Fibroblast of lung (primary cell): ENCODE measurements at regions not wholly inside any gene's neighbourhood (a gene's known extent, or its start where the extent isn't known, plus 50 kb on each side); places are given as distances from the start of the nearest gene placed in this dataset.

ENCODE experiments used
- CTCF ChIP-seq, 2 donors: IDR thresholded peaks in 1 of 2; conservative IDR thresholded peaks in 1 of 2; 1 replicate in 1 of 2; 2 replicates in 1 of 2; pipeline ENCODE4 v1.5.1; 2011 to 2012; ENCODE audit warnings: low read length in 2 of 2, control low read depth in 1 of 2, inconsistent platforms in 1 of 2, low read depth in 1 of 2, mild to moderate bottlenecking in 1 of 2
- EZH2 ChIP-seq: IDR thresholded peaks from 2 replicates; pipeline ENCODE4 v1.5.1; 2012; ENCODE audit warnings: low read length, control low read depth, mild to moderate bottlenecking; ENCODE audit errors: missing control alignments

- TF ChIP-seq CTCF (conservative IDR thresholded peaks at IDR 0.05 in 1 of 2, IDR thresholded peaks at IDR 0.05 in 1 of 2; ENCODE audit: low read depth in 1 of 2, low read length in 2 of 2) (no peak), EZH2 (no peak)
Observed at GRCh38 chr6:41408576-41408975, 73.2 kb downstream of the NCR2 start.
